GDM1 (cell line): ENCODE measurements at regions not wholly inside any gene's neighbourhood (a gene's known extent, or its start where the extent isn't known, plus 50 kb on each side); places are given as distances from the start of the nearest gene placed in this dataset.

Experiments used
- DNase-seq: peaks from one replicate; lab custom pipeline; 2025; lab: John Stamatoyannopoulos, UW

DNA sequence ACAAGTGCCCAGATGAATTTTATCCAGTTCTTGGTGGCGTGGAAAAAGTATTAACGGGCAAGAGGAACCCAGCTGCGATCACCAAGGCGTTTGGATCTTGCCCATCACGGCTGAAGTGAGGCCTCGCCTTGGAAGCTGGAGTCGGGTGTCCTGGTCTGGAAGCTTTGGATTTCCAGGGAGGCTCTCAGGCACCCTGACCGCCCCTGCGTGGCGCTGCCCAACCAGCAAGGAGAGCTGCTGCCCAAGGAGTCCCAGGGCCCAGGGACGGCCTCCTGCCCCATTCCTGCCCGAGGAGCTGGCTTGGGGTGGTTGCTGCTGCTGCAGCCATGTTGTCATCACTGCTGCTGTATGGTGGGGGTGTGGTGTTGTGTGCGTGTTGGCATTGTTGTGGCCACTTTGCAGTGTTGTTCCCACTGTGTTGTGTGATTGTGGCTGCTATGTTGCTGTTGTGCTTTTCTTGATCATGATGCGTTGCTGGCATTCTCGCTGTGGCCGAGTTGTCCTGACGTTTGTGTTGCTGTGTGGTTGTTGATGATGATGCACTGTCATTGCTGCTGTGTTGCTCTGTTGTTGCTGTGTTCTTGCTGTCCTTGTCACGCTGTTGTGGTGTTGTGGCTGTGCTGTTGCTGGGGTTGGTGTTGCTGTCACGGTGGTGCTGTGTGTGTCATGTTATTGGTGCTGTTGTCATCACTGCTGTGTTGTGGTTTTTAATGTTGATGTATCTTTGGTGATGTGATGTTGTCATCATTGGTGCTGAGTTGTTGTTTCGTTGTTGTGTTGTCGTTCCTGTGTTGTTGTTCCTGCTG is 318.8 kb downstream of the C16orf95 start:
- no peak for DNase-seq

GRCh38 chr16:87000001-87000400 is 317.2 kb downstream of the C16orf95 start:
- DNase-seq, result no peak

GRCh38 chr16:87002717-87003413 is 314.3 kb downstream of the C16orf95 start:
- no peak for DNase-seq

- DNase-seq, result no peak
Observed at GRCh38 chr16:87003414-87003755, 313.8 kb downstream of the C16orf95 start.

GRCh38 chr16:87006021-87006420 is 311.2 kb downstream of the C16orf95 start:
- DNase-seq, result no peak

GRCh38 chr16:87006789-87007745 is 310.1 kb downstream of the C16orf95 start:
- no peak for DNase-seq

GRCh38 chr16:87007907-87008306 is 309.3 kb downstream of the C16orf95 start:
- no peak for DNase-seq

GRCh38 chr16:87008664-87009063 is 308.5 kb downstream of the C16orf95 start:
- no peak for DNase-seq

GRCh38 chr16:87012954-87013938 is 303.9 kb downstream of the C16orf95 start:
- DNase-seq, result no peak

GRCh38 chr16:87014112-87014511 is 303.1 kb downstream of the C16orf95 start:
- DNase-seq, result no peak

DNA sequence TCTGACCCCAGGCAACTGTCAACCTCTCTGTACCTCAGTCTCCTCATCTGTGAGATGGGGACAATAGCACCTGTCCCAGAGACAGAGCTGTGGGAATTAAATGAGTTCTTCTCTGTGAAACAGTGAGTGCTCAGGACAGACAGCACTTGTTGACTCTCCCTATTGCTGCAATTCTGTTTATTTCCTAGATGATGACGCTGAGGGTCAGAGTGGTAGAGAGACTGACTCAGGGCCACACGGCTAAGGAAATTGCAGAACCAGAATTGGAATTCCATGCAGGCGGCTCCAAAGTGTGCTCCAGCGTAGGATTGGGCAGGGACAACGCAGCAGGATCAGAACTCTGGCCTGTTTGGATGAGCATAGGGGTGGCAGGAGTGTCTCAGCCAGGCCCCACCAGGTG is 302.2 kb downstream of the C16orf95 start:
- no peak for DNase-seq

GRCh38 chr16:87016046-87017035 is 300.9 kb downstream of the C16orf95 start:
- DNase-seq, result no peak

GRCh38 chr16:87017371-87018012 is 299.7 kb downstream of the C16orf95 start:
- DNase-seq, result no peak

DNA sequence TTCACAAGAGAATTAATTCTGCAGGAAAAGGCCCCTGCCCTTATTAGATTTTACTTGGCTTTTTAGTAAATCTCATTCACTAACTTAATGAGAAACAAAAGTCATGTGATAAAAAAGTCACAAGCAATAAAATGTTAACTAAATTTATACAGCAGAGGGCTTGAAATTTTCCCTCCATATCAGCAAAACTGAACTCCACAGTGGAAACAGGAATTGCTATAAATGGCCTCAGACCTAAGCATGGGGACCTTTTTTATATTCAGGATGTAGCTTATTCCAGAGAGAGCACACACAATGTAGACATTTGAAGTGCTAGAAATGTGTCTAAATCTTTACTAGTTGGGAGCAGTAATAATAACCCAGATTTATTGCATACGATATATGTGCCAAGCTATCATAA is 291.5 kb downstream of the C16orf95 start:
- DNase-seq, result no peak

- no peak for DNase-seq
Observed at GRCh38 chr16:87027056-87027616, 290.1 kb downstream of the C16orf95 start.

DNA sequence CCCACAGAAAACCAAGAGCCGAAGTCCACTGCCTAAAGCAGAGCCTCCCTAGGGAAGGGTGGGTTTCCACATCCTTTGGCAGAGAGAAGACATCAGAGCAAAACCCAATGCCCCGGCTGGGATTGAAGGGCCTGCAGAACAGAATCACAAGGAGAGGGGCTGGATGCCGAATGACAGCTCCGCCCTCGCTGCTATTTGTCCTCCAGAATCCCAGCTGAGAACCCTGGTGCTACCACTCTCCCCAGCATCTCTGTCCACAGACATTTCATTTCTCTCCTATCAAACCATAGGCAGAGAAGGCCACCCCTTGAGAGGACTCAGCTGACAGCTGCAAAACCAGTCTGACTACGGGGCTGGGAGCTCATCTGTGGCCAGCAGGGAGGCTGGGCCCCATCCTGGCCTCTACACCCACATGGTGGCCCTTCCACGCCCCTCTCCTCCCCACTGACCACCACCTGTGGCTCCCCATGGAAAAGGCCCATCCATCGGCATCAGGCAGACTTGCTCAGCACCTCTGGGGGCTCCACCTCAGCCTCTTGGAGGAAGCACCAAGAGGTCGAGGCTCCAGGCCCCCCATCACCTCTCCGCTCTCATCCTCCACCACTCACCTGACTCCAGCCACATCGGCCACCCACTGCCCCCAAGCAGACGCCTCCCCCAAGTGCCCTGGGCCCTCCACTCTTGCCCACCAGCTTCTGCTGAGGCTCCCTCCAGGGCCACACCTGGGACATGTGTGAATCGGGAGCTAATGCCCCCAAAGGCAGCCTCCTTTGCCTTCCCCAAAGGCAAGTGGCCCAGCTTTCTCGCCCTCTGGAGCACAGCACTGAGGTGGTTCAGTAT is 288.5 kb downstream of the C16orf95 start:
- no peak for DNase-seq

GRCh38 chr16:87032554-87032953 is 284.6 kb downstream of the C16orf95 start:
- no peak for DNase-seq

DNA sequence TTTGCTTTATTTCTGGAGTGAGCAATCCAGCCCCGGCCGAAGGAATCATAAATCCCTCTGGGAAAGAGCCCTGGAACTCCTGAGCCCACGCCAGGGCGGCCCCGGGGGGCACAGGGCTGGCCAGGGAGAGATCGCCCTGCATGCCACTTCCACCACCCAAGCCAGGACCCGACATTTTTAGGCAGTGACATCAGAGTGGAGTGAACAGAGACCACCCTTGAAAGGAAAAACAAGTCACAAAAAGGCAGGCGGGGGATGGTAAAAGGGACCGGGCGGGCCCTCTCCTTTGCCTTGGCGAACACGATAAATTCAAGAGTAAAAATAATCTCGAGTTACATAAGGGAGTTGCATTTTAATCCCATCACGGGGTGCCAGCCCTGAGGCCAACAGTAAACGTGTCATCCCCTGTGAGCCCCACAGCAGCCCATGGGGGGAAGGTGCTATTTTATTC is 284.1 kb downstream of the C16orf95 start:
- DNase-seq, result no peak
